H9 (cell line): ENCODE measurements at regions not wholly inside any gene's neighbourhood (a gene's known extent, or its start where the extent isn't known, plus 50 kb on each side); places are given as distances from the start of the nearest gene placed in this dataset.

ENCODE experiments used
- DNase-seq: peaks from one replicate; pipeline ENCODE4 v3.0.0-alpha.2; 2017
- H2AFZ ChIP-seq: one replicate; pipeline ENCODE4 v1.6.1; 2013; ENCODE audit warnings: mild to moderate bottlenecking, low read length, control low read depth, moderate library complexity
- H2AK5ac ChIP-seq: 2 replicates; pipeline ENCODE4 v1.6.1; 2013; ENCODE audit warnings: low read length, control low read depth, mixed read lengths; ENCODE audit not compliant: insufficient read length
- H2BK120ac ChIP-seq: one replicate; pipeline ENCODE4 v1.6.1; 2013; ENCODE audit warnings: low read depth, mild to moderate bottlenecking, low read length, control low read depth, inconsistent platforms; ENCODE audit not compliant: poor library complexity, severe bottlenecking
- H2BK12ac ChIP-seq: 2 replicates; pipeline ENCODE4 v1.6.1; 2013; ENCODE audit warnings: low read length, control low read depth, mixed read lengths, low read depth; ENCODE audit not compliant: insufficient read length
- H2BK15ac ChIP-seq: 2 replicates; pipeline ENCODE4 v1.6.1; 2013; ENCODE audit warnings: low read depth, low read length, control low read depth
- H2BK20ac ChIP-seq: one replicate; pipeline ENCODE4 v1.6.1; 2013; ENCODE audit warnings: low read depth, mild to moderate bottlenecking, low read length, control low read depth, inconsistent platforms; ENCODE audit not compliant: poor library complexity, severe bottlenecking
- H2BK5ac ChIP-seq: 2 replicates; pipeline ENCODE4 v1.6.1; 2013; ENCODE audit warnings: low read length, control low read depth, mixed read lengths; ENCODE audit not compliant: insufficient read length
- H3K14ac ChIP-seq: 2 replicates; pipeline ENCODE4 v1.6.1; 2013; ENCODE audit warnings: low read length, control low read depth; ENCODE audit not compliant: insufficient read depth
- H3K18ac ChIP-seq: 2 replicates; pipeline ENCODE4 v1.6.1; 2013; ENCODE audit warnings: low read depth, mild to moderate bottlenecking, mixed read lengths, low read length, control low read depth; ENCODE audit not compliant: insufficient read length
- H3K23ac ChIP-seq: 2 replicates; pipeline ENCODE4 v1.6.1; 2013; ENCODE audit warnings: low read length, control low read depth, mixed read lengths, low read depth; ENCODE audit not compliant: insufficient read length
- H3K23me2 ChIP-seq: 2 replicates; pipeline ENCODE4 v1.6.1; 2013; ENCODE audit warnings: low read depth, mild to moderate bottlenecking, mixed read lengths, low read length, control low read depth; ENCODE audit not compliant: insufficient read length, poor library complexity, severe bottlenecking
- H3K27ac ChIP-seq: 2 replicates; pipeline ENCODE4 v1.5.1; 2013; ENCODE audit warnings: low read length, control low read depth, mixed read lengths, low read depth; ENCODE audit not compliant: insufficient read length
- H3K27me3 ChIP-seq: 2 replicates; pipeline ENCODE4 v1.6.1; 2013; ENCODE audit warnings: low read length, control low read depth, inconsistent platforms; ENCODE audit not compliant: insufficient read depth
- H3K4ac ChIP-seq: 2 replicates; pipeline ENCODE4 v1.6.1; 2013; ENCODE audit warnings: low read depth, mild to moderate bottlenecking, control low read depth, inconsistent platforms, low read length, moderate library complexity
- H3K4me1 ChIP-seq: 2 replicates; pipeline ENCODE4 v1.6.1; 2013; ENCODE audit warnings: low read length, control low read depth, inconsistent platforms; ENCODE audit not compliant: insufficient read depth
- H3K4me2 ChIP-seq: 2 replicates; pipeline ENCODE4 v1.6.1; 2013; ENCODE audit warnings: low read length, control low read depth, mixed read lengths; ENCODE audit not compliant: insufficient read length, insufficient read depth
- H3K56ac ChIP-seq: 2 replicates; pipeline ENCODE4 v1.6.1; 2013; ENCODE audit warnings: low read depth, mild to moderate bottlenecking, mixed read lengths, low read length, control low read depth; ENCODE audit not compliant: insufficient read length
- H3K79me1 ChIP-seq: 2 replicates; pipeline ENCODE4 v1.6.1; 2013; ENCODE audit warnings: low read depth, mild to moderate bottlenecking, moderate library complexity, low read length, control low read depth, inconsistent platforms; ENCODE audit not compliant: insufficient read depth, poor library complexity, severe bottlenecking
- H3K79me2 ChIP-seq: 2 replicates; pipeline ENCODE4 v1.6.1; 2013; ENCODE audit warnings: low read length, control low read depth, inconsistent platforms; ENCODE audit not compliant: insufficient read depth
- H3K9ac ChIP-seq: 2 replicates; pipeline ENCODE4 v1.6.1; 2013; ENCODE audit warnings: low read length, control low read depth, mixed read lengths; ENCODE audit not compliant: insufficient read length; ENCODE audit errors: extremely low read depth
- H3K9me3 ChIP-seq: one replicate; pipeline ENCODE4 v1.6.1; 2013; ENCODE audit warnings: low read depth, low read length, inconsistent platforms; ENCODE audit not compliant: control insufficient read depth
- H3T11ph ChIP-seq: one replicate; pipeline ENCODE4 v1.6.1; 2013; ENCODE audit warnings: mild to moderate bottlenecking, low read length, control low read depth, inconsistent platforms
- H4K20me1 ChIP-seq: one replicate; pipeline ENCODE4 v1.6.1; 2013; ENCODE audit not compliant: control insufficient read depth, insufficient read length, insufficient read depth
- H4K5ac ChIP-seq: 2 replicates; pipeline ENCODE4 v1.6.1; 2013; ENCODE audit warnings: low read depth, mild to moderate bottlenecking, mixed read lengths, low read length, control low read depth; ENCODE audit not compliant: insufficient read length
- H4K8ac ChIP-seq: replicated peaks from 2 replicates; pipeline ENCODE4 v1.6.1; 2013; ENCODE audit warnings: low read length, control low read depth, mixed read lengths, low read depth; ENCODE audit not compliant: insufficient read length
- H4K91ac ChIP-seq: 2 replicates; pipeline ENCODE4 v1.6.1; 2013; ENCODE audit warnings: low read depth, mild to moderate bottlenecking, moderate library complexity, mixed read lengths, low read length, control low read depth; ENCODE audit not compliant: insufficient read length
- H3K27ac Mint-ChIP-seq, 3 experiments: 2 replicates in 2 of 3; 3 replicates in 1 of 3; pipeline ENCODE4 v1.8.0; 2020 to 2021; ENCODE audit warnings: mixed read lengths in 3 of 3, mild to moderate bottlenecking in 1 of 3, moderate library complexity in 1 of 3
- H3K27me3 Mint-ChIP-seq: 2 replicates; pipeline ENCODE4 v1.8.0; 2021; ENCODE audit warnings: low read depth, mild to moderate bottlenecking, moderate library complexity, mixed read lengths
- H3K36me3 Mint-ChIP-seq, 3 experiments: 2 replicates in 2 of 3; 3 replicates in 1 of 3; pipeline ENCODE4 v1.8.0; 2020 to 2021; ENCODE audit warnings: low read depth in 3 of 3, mixed read lengths in 3 of 3; ENCODE audit not compliant: insufficient read depth in 1 of 3
- H3K4me1 Mint-ChIP-seq, 2 experiments: 2 replicates each; pipeline ENCODE4 v1.8.0; 2020; ENCODE audit warnings: mixed read lengths in 2 of 2
- H3K4me3 Mint-ChIP-seq, 2 experiments: 2 replicates in 1 of 2; 3 replicates in 1 of 2; pipeline ENCODE4 v1.8.0; 2020 to 2021; ENCODE audit warnings: mild to moderate bottlenecking in 2 of 2, mixed read lengths in 2 of 2, moderate library complexity in 1 of 2
- H3K9me3 Mint-ChIP-seq, 2 experiments: 2 replicates in 1 of 2; 3 replicates in 1 of 2; pipeline ENCODE4 v1.8.0; 2020; ENCODE audit warnings: mild to moderate bottlenecking in 2 of 2, mixed read lengths in 2 of 2, moderate library complexity in 1 of 2
- CTCF ChIP-seq: fragments of 200-600 bp; sonication (generic); conservative IDR thresholded peaks from 3 replicates; pipeline ENCODE4 v1.8.0; 2021; ENCODE audit warnings: antibody characterized with exemption, mild to moderate bottlenecking
- WGBS: extraction: QIAGEN DNeasy Blood & Tissue Kit; methylation state at CpG from one replicate; pipeline ENCODE4 v1.1.7; 2013; ENCODE audit warnings: missing lambda C conversion rate, low lambda C conversion rate, mixed read lengths; ENCODE audit not compliant: insufficient read length; ENCODE audit errors: extremely low coverage; 5-methylcytosine and 5-hydroxymethylcytosine counted together

- H3K23ac ChIP-seq, result no peak overlapping the region
- no peak overlapping the region for H2BK12ac ChIP-seq
- no peak overlapping the region for H3K4ac ChIP-seq
- H4K8ac ChIP-seq, result no peak overlapping the region
- no peaks in the 10 kb centered on the region for H3K79me1 ChIP-seq
- H3K18ac ChIP-seq, result no peak overlapping the region
- H3K4me2 ChIP-seq, result no peak overlapping the region
- no peaks in the 10 kb centered on the region for H3K9me3 ChIP-seq
- no peaks in the 10 kb centered on the region for H3K4me1 ChIP-seq
- no peak for TF ChIP-seq CTCF
- no peak overlapping the region for H4K5ac ChIP-seq
- Mint-ChIP-seq H3K4me3 (no peak overlapping the region), H3K9me3 (no peaks in the 10 kb centered on the region), H3K4me1 (peaks cover 4 to 8% of the 10 kb centered on the region in 2 experiments), H3K27ac (no peak overlapping the region), H3K36me3 (no peaks in the 10 kb centered on the region), H3K27me3 (no peaks in the 10 kb centered on the region)
- WGBS, result no CpG with 5 or more reads among the region's 6 CpGs
- no peak overlapping the region for H2AFZ ChIP-seq
- no peak overlapping the region for H3K56ac ChIP-seq
- H3K14ac ChIP-seq, result no peak overlapping the region
- no peak overlapping the region for H3K9ac ChIP-seq
- no peak overlapping the region for H2BK120ac ChIP-seq
- no peak overlapping the region for H4K91ac ChIP-seq
- no peak overlapping the region for H3T11ph ChIP-seq
- no peak for DNase-seq
- no peaks in the 10 kb centered on the region for H3K27me3 ChIP-seq
- H3K23me2 ChIP-seq, result no peaks in the 10 kb centered on the region
- H3K79me2 ChIP-seq, result no peaks in the 10 kb centered on the region
- H3K27ac ChIP-seq, result no peak overlapping the region
- H2BK15ac ChIP-seq, result no peak overlapping the region
- H2BK20ac ChIP-seq, result no peak overlapping the region
- no peak overlapping the region for H2BK5ac ChIP-seq
- H4K20me1 ChIP-seq, result no peaks in the 10 kb centered on the region
- no peak overlapping the region for H2AK5ac ChIP-seq
Measured at GRCh38 chr6:47116606-47117005, 74.5 kb upstream of the ADGRF1 start.
